ENCODE measurements at regions not wholly inside any gene's neighbourhood (a gene's known extent, or its start where the extent isn't known, plus 50 kb on each side); places are given as distances from the start of the nearest gene placed in this dataset.
"Not testable (repeated sequence)": the region's sequence is repeated elsewhere in the genome, so short reads cannot be mapped to it uniquely, and the experiment has no call there.

DNA sequence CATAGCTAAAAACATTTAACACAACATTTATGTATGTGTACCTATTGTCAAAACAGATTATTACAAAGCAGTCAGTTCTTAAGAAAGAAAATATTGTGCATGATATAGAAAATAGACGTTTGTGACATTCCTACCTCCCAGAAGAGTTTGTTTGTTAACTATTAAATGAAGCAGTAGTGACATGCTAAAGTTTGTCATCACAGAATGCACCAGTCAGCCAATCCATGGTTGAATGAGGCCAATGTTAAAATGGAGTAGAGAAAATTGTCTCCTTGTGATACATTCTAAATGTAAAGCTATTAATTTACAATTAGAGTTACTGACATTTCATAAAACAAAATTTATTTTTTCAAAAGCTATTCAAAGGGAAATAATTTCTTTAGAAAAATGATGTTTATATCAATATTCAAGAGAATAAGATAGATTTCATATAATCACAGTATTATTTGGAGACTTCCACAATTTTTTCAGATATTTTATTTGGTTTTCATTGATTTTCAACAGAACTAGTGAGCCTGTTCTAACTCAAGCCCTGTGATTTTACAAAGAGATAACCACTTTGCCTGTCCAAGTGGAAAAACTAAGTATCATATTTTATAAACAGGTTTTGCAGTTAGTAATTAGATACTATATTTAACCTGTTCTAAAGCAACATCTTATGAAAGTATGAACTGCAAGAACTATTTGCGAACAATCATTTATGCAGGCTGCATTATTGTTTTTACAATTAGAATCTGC is 176.8 kb downstream of the ISL1 start:
- no peak for DNase-seq

GRCh38 chr5:51566953-51567352 is 183.7 kb downstream of the ISL1 start:
- DNase-seq: no peak

GRCh38 chr5:51567636-51568035 is 184.4 kb downstream of the ISL1 start:
- DNase-seq: no peak

DNA sequence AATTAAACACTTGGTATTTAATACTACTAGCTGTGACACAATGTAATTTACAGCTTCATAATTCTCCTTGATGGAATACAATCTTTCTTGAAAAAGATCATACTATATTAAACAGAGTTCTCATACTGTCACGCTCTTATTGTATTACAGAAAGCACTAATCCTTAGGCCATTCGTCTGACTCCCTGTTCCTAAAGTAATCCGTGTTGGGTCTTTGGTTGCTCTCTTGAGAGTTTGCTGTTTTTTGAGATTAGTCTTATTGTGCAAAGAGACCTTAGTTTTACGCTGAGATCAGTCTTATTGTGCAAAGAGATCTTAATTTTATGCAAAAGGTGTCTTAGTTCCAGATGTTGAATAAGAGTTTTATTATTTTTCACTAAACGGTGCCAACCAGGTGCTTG is 190.6 kb downstream of the ISL1 start:
- no peak for DNase-seq

DNA sequence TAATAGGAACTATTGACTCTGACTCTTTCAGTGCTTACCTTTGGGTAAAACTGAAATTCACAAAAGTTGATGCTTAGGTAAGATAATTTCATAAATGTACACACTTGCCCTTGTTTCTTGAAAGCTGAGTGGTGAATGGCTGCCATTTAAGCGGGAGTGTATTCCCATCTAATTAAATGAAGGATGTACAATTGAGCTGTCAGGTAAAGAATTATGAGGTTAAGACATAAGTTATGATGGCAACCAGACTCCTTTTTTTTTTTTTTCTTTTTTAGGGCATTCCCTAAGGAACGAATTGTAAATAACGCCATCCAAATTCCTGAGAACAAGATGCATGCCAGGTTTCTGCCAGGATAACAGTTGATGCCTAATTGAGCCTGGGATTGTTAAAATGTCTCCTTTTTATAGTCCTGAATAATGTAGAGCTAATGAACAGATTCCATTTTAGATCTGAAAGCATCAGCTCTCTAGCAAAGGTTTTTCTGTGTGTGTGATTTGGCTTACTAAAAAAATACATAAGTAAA is 199.7 kb downstream of the ISL1 start:
- DNase-seq: no peak

GRCh38 chr5:51598026-51598425 is 214.8 kb downstream of the ISL1 start:
- no peak for DNase-seq

- DNase-seq: no peak
These were observed 216.3 kb downstream of the ISL1 start for GRCh38 chr5:51599587-51599986.

DNA sequence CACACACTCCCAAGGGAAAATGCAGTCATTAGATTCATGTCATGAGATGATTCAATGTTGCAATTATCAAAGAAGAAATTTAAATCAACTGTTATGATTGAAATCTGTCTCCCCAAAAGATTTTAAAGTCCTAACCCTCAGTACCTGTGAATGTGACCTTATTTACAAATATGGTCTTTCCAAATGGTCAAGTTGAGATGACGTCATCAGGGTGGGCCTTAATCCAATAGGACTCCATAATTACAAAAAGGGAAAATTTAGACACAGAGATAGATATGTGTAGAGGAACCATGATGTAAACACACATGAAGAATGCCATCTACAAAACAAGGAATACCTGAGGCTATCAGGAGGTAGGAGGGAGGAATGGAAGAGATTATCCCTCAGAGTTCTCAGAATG is 221.1 kb downstream of the ISL1 start:
- DNase-seq: no peak

GRCh38 chr5:51606921-51607320 is 223.7 kb downstream of the ISL1 start:
- DNase-seq: no peak

- DNase-seq: no peak
These were observed 235.0 kb downstream of the ISL1 start for GRCh38 chr5:51618234-51618633.

DNA sequence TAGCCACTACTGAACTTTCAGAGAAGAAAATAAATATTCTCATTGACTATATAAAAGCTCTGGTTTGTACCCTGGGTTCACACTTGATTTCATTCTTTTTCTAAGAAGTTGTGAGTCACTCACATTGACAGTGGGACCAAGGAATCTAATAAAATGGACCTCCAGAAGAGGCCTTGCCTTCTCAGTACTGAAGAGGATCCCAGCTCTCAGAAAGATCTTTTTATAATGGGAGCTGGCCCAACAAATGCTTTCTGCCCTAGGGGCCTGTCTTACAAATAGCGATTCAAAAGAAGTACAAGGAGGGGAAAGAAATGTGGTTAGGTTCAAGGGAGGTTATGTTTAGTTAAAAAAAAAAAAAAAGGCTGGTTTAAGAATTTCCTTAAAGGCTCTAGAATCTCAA is 237.9 kb downstream of the ISL1 start:
- no peak for DNase-seq

GRCh38 chr5:51622161-51622790 is 239.0 kb downstream of the ISL1 start:
- no peak for DNase-seq

DNA sequence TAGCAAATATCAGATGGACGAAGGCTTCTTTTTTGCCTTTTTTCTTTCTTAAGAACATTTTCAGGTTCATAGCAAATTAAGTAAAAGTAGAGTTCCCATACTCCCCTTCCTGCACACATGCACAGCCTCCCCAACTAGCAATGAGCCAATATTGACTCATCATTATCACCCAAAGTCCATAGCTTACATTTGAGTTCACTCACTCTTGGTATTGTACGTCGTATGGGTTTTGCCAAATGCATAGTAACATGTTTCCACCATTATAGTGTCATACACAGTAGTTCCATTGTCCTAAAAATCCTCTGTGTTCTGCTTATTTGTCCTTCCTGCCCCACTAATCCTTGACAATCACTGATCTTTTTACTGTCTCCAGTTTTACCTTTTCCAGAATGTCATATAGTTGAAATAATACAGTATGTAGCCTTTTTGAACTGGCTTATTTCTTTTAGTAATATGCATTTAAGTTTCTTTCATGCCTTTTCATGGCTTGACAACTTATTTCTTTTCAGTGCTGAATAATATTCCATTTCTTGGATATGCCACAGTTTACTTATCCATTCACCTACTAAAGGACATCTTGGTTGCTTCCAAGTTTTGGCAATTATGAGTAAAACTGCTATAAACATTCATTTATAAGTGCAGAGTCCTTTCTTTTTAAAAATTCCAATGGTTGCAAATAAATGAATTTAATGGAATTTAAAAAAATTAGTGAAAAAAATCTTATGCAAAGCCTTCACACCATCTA is 242.1 kb downstream of the ISL1 start:
- no peak for DNase-seq

DNA sequence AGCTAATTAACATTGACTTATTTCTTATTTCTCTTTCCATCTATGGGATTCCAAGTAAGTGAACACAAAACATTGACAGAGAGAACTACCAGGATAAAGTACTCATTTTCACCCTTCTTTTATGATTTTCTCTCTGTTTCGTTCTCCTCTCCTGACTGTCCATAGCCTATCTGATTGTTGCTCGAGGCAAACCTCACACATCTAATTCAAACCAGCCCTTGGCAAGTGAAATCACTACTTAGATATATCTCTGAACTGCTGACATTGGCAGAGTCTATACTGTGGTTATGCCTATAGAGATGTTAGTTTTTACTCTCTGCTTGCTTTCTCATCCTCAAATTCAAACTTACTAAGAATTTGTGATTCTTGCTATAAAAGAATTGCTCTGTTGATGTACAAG is 248.8 kb downstream of the ISL1 start:
- no peak for DNase-seq

- DNase-seq: no peak
These were observed 249.5 kb downstream of the ISL1 start for GRCh38 chr5:51632793-51633192.

GRCh38 chr5:51636973-51637372 is 253.7 kb downstream of the ISL1 start:
- DNase-seq: not testable (repeated sequence)

DNA sequence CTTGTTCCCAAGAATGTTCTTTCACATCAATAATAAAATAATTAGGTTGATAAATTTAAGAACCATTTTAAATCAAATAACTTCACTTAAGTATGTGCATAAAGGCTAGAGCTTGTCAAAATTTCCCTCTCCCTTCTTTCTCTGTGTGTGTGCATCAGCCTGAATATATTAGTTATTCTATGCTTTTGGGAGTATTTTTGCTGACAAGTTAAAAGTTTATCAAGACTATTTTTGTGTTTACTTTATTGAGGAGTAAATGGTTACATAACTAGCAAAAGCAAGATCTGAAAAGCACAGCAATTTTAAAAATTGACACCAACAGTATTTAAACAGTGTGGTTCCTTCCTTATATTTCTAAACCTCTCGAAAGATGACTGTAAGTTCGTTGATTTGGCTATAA is 261.7 kb downstream of the ISL1 start:
- DNase-seq: no peak

DNA sequence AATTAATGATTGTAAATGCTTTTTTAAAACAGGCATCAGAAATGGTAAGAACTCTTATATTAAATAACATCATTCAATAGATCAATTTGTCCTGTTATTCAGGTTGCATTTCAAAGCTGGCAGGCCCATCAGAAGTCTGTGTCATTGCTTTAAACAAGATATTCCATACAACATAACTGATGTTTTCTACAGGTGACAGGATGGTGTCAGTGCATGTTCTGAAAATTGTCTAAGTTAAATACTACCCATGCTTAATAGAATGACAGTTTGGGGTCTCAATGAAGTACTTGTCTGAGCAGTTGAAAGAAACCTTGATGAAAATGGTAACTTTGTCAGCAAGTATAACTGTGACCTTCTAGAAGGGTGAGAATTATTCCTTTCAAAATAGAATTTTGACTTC is 263.2 kb downstream of the ISL1 start:
- DNase-seq: no peak

GRCh38 chr5:51650824-51651223 is 267.6 kb downstream of the ISL1 start:
- no peak for DNase-seq

DNA sequence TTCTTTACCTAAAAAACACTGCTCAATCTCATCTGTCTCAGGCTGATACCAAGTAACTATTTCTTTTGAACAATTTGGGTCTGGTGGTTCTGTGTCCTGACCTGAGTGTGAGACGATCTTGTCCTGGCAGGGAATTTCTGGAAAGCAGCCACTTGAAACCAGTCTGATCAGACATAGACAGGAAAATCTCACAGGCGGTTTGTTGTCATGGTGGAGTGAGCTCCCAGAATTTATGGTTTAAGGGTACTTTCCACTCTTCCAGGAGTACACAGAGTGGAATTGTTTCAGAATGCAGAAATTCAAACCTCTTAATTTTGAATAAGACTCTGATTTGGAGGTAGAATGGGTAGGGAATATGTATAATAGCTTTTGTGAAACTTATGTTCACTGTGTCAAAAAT is 268.2 kb downstream of the ISL1 start:
- DNase-seq: no peak

GRCh38 chr5:51651889-51652288 is 268.6 kb downstream of the ISL1 start:
- DNase-seq: no peak

- DNase-seq: no peak
These were observed 269.7 kb downstream of the ISL1 start for GRCh38 chr5:51652980-51653379.

DNA sequence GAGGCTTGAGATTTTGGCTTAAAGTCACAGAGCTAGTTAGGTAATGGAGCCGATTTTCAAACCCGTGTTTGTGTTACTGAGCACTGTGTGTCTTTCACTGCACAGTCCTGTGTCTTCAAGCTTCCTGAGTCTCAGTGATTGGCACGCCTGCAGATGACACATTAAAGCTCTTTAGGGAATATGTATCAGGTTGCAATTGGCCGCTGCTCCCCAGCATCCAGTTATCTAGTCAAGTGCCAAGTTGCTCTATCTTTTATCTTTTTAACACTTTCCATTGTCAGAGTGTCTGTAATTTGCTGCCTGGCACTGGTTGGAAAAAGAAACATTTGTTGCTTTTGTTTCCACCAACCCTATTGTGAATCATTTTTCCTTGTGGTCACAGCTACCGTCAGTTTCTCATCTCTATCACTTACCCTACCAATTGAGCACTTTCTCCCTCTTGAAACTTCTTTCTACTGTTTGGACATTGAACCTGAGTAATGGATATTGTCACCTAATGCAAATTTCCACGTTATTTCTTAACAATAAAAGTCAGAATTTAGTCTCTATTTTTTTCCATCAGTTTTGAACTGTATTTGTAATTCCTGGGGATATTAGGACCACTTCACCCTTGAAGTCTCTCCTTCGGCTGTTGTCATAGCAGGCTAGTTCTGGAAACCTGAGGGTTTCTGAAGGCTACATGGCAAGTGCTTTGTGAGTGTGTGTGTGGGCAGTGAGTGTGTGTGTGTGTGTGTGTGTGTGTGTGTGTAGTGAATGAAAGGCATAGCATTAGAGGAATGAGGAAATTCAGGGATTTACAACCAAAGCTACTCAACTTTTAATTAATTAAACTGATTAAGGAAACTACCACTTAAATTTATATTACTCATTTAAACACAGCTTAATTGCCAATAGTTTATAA is 274.3 kb downstream of the ISL1 start:
- DNase-seq: peak; percentile 19

Data from NCI-H1436 treated with DMSO at 0.1 percent for 48 hours (cell line).